Epithelial cell of esophagus (primary cell): ENCODE measurements at regions not wholly inside any gene's neighbourhood (a gene's known extent, or its start where the extent isn't known, plus 50 kb on each side); places are given as distances from the start of the nearest gene placed in this dataset.
A peak's percentile ranks its signal among the peaks of the same experiment; 100 is the strongest.

ENCODE experiments used
- DNase-seq: peaks from one replicate; pipeline ENCODE4 v3.0.0; 2010; ENCODE audit warnings: low read depth
- H3K4me3 ChIP-seq: 2 replicates; pipeline ENCODE4 v1.5.1; 2011; ENCODE audit warnings: mild to moderate bottlenecking, low read length, control low read depth
- CTCF ChIP-seq: IDR thresholded peaks from 2 replicates; pipeline ENCODE4 v1.5.1; 2011; ENCODE audit warnings: low read depth, mild to moderate bottlenecking, low read length, control low read depth, inconsistent platforms; ENCODE audit not compliant: insufficient read depth; ENCODE audit errors: missing control alignments

- no peak for TF ChIP-seq CTCF
- H3K4me3 ChIP-seq = no peak overlapping the region
- DNase-seq = no peak
These were observed 54.7 kb upstream of the NRIP1 start for GRCh38 chr21:15119486-15119885.

GRCh38 chr21:15121097-15121654, 56.4 kb upstream of the NRIP1 start:
- DNase-seq = no peak
- no peak for TF ChIP-seq CTCF
- no peak overlapping the region for H3K4me3 ChIP-seq

- DNase-seq = peak; percentile 46
- no peak for TF ChIP-seq CTCF
- no peak overlapping the region for H3K4me3 ChIP-seq
These were observed 56.9 kb upstream of the NRIP1 start for GRCh38 chr21:15121655-15122120.

GRCh38 chr21:15122241-15122640, 57.4 kb upstream of the NRIP1 start:
- no peak overlapping the region for H3K4me3 ChIP-seq
- no peak for DNase-seq
- TF ChIP-seq CTCF = no peak

GRCh38 chr21:15124731-15125130, 59.9 kb upstream of the NRIP1 start:
- TF ChIP-seq CTCF = no peak
- no peak overlapping the region for H3K4me3 ChIP-seq
- peak; percentile 66 for DNase-seq

GRCh38 chr21:15126948-15127347, 62.1 kb upstream of the NRIP1 start:
- no peak for TF ChIP-seq CTCF
- H3K4me3 ChIP-seq = no peak overlapping the region
- DNase-seq = no peak

- no peak for TF ChIP-seq CTCF
- DNase-seq = no peak
- no peak overlapping the region for H3K4me3 ChIP-seq
These were observed 62.6 kb upstream of the NRIP1 start for GRCh38 chr21:15127437-15127836.
